ENCODE measurements at regions not wholly inside any gene's neighbourhood (a gene's known extent, or its start where the extent isn't known, plus 50 kb on each side); places are given as distances from the start of the nearest gene placed in this dataset.

- no peaks in the 10 kb centered on the region for H3K36me3 Mint-ChIP-seq (ENCODE audit: low read depth)
- ChIA-PET POLR2A (no interaction called here), CTCF (no interaction called here)
- no peaks in the 10 kb centered on the region for H3K4me1 Mint-ChIP-seq
- no peak for ATAC-seq (ENCODE audit: low read depth)
- H3K9me3 Mint-ChIP-seq, result no peaks in the 10 kb centered on the region
- no peak overlapping the region for H3K27ac Mint-ChIP-seq
- H3K27me3 Mint-ChIP-seq, result peaks cover 4% of the 10 kb centered on the region
- DNase-seq, result no peak
- intact Hi-C loops (cut with micrococcal nuclease), result no loop called here
- TF ChIP-seq CTCF (IDR thresholded peaks at IDR 0.05), result no peak
- no peak overlapping the region for H3K4me3 Mint-ChIP-seq
These were observed 131.9 kb downstream of the RAP2A start for GRCh38 chr13:97565906-97566305.

GRCh38 chr13:97566907-97567306 is 132.9 kb downstream of the RAP2A start:
- POLR2A ChIA-PET, result no interaction called here
- no peak overlapping the region for H3K4me3 Mint-ChIP-seq
- no peak for DNase-seq
- H3K27me3 Mint-ChIP-seq, result peaks cover 4% of the 10 kb centered on the region
- ATAC-seq (ENCODE audit: low read depth), result no peak
- H3K36me3 Mint-ChIP-seq (ENCODE audit: low read depth), result no peaks in the 10 kb centered on the region
- intact Hi-C loops (cut with micrococcal nuclease), result no loop called here
- no peaks in the 10 kb centered on the region for H3K4me1 Mint-ChIP-seq
- CTCF ChIA-PET, result no interaction called here
- H3K9me3 Mint-ChIP-seq, result no peaks in the 10 kb centered on the region
- TF ChIP-seq CTCF (IDR thresholded peaks at IDR 0.05), result no peak
- H3K27ac Mint-ChIP-seq, result no peak overlapping the region

GRCh38 chr13:97567510-97568243 is 133.7 kb downstream of the RAP2A start:
- no peak for ATAC-seq (ENCODE audit: low read depth)
- H3K4me3 Mint-ChIP-seq, result no peak overlapping the region

GRCh38 chr13:97568850-97569249 is 134.9 kb downstream of the RAP2A start:
- DNase-seq, result no peak
- TF ChIP-seq CTCF (IDR thresholded peaks at IDR 0.05), result no peak
- ATAC-seq (ENCODE audit: low read depth), result no peak
- no peaks in the 10 kb centered on the region for H3K36me3 Mint-ChIP-seq (ENCODE audit: low read depth)
- no peak overlapping the region for H3K27ac Mint-ChIP-seq
- ChIA-PET POLR2A (no interaction called here), CTCF (no interaction called here)
- H3K4me1 Mint-ChIP-seq, result no peaks in the 10 kb centered on the region
- H3K9me3 Mint-ChIP-seq, result no peaks in the 10 kb centered on the region
- intact Hi-C loops (cut with micrococcal nuclease), result no loop called here
- H3K27me3 Mint-ChIP-seq, result peaks cover 4% of the 10 kb centered on the region
- H3K4me3 Mint-ChIP-seq, result no peak overlapping the region

More at GRCh38 chr13:97567510-97568243, 133.7 kb downstream of the RAP2A start:
- ChIA-PET POLR2A (no interaction called here), CTCF (no interaction called here)
- intact Hi-C loops (cut with micrococcal nuclease), result no loop called here
- DNase-seq, result no peak
- Mint-ChIP-seq H3K27me3 (peaks cover 4% of the 10 kb centered on the region), H3K4me1 (no peaks in the 10 kb centered on the region), H3K36me3 (ENCODE audit: low read depth) (no peaks in the 10 kb centered on the region), H3K9me3 (no peaks in the 10 kb centered on the region), H3K27ac (no peak overlapping the region)
- TF ChIP-seq CTCF (IDR thresholded peaks at IDR 0.05), result no peak

- H3K27me3 Mint-ChIP-seq, result peaks cover 3% of the 10 kb centered on the region
- H3K36me3 Mint-ChIP-seq (ENCODE audit: low read depth), result no peaks in the 10 kb centered on the region
- no peaks in the 10 kb centered on the region for H3K4me1 Mint-ChIP-seq
- H3K27ac Mint-ChIP-seq, result no peak overlapping the region
- ChIA-PET POLR2A (interaction anchor here (1.1 kb wide), 1 partner anchor 137 kb away, joined by 3 read pairs; no protein-coding TSS in a partner anchor), CTCF (no interaction called here)
- H3K9me3 Mint-ChIP-seq, result no peaks in the 10 kb centered on the region
- DNase-seq (no peak), ATAC-seq (ENCODE audit: low read depth) (no peak)
- no peak for TF ChIP-seq CTCF (IDR thresholded peaks at IDR 0.05)
- intact Hi-C loops (cut with micrococcal nuclease), result no loop called here
- H3K4me3 Mint-ChIP-seq, result no peak overlapping the region
These were observed 135.9 kb downstream of the RAP2A start for GRCh38 chr13:97569841-97570240.

Measured in activated B cell treated with CpG ODN at 0.5 μM for 24 hours (primary cell).